HG02759 (cell line): ENCODE measurements at regions not wholly inside any gene's neighbourhood (a gene's known extent, or its start where the extent isn't known, plus 50 kb on each side); places are given as distances from the start of the nearest gene placed in this dataset.
"Not testable (repeated sequence)": the region's sequence is repeated elsewhere in the genome, so short reads cannot be mapped to it uniquely, and the experiment has no call there.

Source experiments
- ATAC-seq: cut with Tn5 transposase; IDR thresholded peaks from one replicate; pipeline ENCODE4 v1.9.1; 2021; ENCODE audit warnings: mild to moderate bottlenecking, moderate library complexity; ENCODE audit not compliant: unreplicated experiment

- not testable (repeated sequence) for ATAC-seq
These were observed 70.2 kb downstream of the ZNF726 start for GRCh38 chr19:23984911-23985310.

DNA sequence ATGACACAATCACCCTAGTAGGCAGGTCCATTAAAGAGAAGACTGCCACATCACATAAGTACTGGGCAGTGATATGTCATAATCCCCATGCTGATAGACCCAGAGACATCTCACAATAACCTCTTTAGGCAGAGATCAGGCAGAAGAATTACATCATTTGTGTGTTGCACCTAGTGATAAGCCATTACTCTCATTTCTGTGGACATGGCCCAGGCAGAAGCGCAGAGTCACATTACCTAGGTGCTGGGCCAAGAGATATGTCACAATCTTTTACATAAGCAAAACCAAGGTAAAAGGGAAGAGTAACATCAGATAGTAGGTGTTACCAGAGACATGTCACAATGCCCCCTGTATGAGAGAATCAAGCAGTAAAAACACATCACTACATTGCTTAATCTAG is 71.9 kb downstream of the ZNF726 start:
- ATAC-seq, result no peak

DNA sequence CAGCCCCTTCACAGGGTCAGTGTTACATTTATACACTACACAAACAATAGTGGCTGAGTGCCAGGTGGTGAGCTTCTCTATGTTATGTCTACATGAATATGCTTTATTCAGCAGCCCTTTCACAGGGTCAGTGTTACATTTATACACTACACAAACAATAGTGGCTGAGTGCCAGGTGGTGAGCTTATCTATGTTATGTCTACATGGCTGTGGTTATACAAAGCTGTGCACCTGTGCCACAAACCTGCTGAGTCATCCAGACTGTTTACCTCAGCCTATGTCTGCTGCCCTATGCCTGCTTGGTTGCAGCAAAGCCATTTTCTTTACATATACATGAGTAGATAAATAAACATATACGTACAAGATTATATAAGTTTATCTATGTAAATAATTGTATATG is 76.5 kb downstream of the ZNF726 start:
- ATAC-seq, result no peak

- no peak for ATAC-seq
These were observed 77.7 kb downstream of the ZNF726 start for GRCh38 chr19:23992348-23992747.

GRCh38 chr19:23993440-23993839 is 78.8 kb downstream of the ZNF726 start:
- no peak for ATAC-seq

DNA sequence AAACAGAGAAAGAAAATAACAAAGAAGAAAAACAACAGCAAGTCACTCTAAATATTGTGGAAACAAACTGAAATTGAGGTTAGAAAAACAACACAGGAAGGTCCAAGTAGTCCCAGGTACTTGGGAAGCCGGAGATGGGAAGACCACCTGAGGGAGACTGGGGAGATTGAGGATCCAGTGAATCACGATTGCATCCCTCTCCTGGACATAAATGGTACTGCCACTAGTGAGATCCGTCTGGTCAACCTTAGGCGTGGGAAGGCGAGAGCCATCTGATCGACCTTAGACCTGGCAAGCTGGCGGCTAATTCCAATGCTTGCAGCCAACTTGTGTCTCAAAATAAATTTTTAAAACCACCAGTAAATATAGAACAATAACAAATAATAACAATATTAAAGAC is 81.9 kb downstream of the ZNF726 start:
- no peak for ATAC-seq

- ATAC-seq, result no peak
These were observed 83.9 kb downstream of the ZNF726 start for GRCh38 chr19:23998568-23998967.

- no peak for ATAC-seq
These were observed 85.3 kb downstream of the ZNF726 start for GRCh38 chr19:23999821-24000610.

DNA sequence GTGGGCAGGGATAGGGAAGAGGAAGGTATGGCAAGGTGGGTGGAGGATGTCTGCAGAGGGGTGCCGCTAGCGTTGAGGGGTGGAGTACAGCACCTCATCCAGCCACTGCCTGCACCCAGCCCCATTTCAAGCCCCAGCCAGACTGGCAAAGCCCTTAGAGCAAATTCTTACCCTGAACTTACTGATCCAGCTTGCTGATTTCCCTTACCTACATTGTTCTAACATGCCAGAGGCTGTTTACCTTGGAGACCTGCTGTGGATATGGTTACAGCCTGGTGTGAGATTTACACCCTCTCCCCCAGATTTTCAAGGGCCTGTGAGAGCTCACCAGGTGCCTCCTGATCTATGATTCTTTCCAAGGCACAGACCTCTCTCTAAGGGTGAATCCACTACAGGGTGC is 86.0 kb downstream of the ZNF726 start:
- ATAC-seq, result no peak

GRCh38 chr19:24002256-24002945 is 84.6 kb upstream of the ZNF254 start:
- no peak for ATAC-seq

DNA sequence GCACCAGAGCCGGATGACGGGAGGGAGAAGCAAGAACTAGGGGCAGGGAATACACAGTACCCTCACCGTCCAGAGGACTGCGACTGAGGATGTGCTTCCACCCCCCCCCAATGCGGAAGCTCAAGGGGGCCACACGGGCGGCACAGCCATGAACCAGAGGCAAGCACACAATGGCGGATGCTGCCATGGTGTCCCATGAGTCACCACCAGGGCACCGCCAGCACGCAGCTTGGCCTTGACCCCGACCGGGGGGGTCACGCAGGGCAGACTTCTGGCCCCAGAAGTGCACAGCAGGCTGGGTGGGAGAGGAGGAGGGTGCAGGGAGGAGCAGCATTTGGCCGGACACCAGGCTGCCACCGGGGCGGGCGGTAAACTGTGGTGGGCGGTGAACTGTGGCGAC is 83.5 kb upstream of the ZNF254 start:
- no peak for ATAC-seq

DNA sequence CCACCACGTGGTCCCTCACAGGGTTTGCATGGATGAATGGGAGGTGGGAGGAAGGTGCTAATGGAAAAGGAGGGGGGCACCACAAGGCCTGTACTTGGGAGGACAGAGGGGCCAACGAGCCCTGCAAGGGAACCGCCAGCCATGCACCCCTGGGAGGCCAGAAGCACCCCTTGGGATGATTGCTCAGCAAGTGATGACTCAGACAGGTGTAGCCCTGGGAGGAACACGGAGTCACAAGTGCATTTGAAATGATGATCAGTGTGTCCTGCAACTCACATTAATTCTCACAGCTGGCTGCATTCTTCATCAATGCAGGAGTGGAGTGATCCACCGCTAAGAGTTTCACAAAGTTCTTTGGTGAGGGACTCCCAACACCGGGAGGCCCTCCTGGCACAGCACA is 82.8 kb upstream of the ZNF254 start:
- ATAC-seq, result no peak

DNA sequence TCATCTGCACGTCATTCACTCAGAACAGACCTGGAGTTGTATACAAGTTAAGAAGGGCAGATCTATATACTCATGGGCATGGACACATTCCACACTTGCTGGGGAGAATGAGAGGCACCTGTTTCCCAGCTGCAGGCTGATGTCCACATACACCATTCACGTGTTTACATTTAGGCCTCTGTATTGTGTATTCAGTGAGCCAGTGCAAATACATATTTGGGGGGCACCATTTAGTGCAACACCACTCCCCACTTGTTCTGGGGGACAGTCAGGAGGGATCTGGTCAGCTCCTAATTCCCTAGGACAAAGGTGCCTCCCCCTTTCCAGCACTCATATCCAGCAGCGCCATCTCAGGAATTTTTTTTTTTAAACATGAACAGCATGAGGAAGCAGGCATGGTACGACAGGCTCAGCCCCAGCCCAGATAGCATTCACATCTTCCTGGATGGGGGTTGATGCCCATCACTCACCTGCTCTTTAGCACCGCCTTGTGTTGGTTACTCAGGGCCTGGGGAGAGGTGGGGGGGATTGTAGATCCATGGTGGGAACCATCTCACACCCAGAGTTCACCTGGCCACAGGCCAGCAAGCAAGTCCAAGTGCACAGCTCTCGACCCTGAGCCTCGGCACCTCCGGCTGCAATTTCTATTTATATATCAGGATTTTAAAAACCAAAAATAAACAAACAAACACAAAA is 56.9 kb upstream of the ZNF254 start:
- no peak for ATAC-seq

DNA sequence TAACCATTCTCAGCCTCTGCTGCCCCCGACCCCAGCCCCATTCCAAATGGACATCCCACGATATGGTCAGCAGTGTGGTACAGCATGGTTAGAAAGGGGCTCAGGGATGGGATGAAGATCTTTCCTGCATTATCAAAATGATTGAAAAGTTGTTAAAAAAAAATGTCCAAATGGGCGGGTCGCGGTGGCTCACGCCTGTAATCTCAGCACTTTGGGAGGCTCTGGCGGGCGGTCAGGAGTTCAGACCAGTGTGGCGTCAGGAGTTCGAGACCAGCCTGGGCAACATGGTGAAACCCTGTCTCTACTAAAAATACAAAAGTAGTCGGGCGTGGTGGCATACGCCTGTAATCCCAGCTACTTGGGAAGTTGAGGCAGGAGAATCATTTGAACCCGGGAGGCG is 54.3 kb upstream of the ZNF254 start:
- ATAC-seq, result no peak

GRCh38 chr19:24033301-24033962 is 53.6 kb upstream of the ZNF254 start:
- ATAC-seq, result peak; percentile 94

- ATAC-seq, result peak; percentile 26
These were observed 53.0 kb upstream of the ZNF254 start for GRCh38 chr19:24033963-24034342.

- ATAC-seq, result not testable (repeated sequence)
These were observed 51.6 kb upstream of the ZNF254 start for GRCh38 chr19:24035261-24035880.
